ENCODE measurements at regions not wholly inside any gene's neighbourhood (a gene's known extent, or its start where the extent isn't known, plus 50 kb on each side); places are given as distances from the start of the nearest gene placed in this dataset.
"Not testable (repeated sequence)": the region's sequence is repeated elsewhere in the genome, so short reads cannot be mapped to it uniquely, and the experiment has no call there.

DNA sequence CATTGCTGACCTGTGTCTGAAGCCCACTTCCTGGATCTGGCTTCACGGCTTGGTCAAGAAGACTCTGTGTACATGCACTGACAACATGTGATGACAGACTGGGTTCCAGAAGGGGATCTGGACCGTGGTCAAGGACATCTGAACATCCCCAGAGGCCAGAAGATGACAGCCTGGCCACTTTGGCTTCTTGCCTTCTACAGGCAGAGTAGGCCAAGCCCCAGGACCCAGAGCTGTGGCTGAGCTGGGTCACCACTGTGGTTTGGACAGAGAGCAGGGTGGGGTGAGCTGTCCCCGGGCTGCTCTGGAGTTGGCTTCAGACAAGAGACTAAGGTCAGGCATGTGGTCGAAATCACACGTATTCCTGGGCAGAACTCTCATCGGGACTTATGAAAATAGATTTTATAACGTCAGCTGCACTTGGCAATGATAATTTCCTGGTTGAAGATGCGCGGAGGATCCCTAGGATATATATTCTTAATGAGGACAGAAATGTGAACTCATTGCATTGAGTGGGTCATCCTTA lies 114.1 kb upstream of the FRMD4B start:
- H3K4me1 Mint-ChIP-seq: no peaks in the 10 kb centered on the region
- H3K4me3 Mint-ChIP-seq: no peak overlapping the region
- no peaks in the 10 kb centered on the region for H3K27me3 Mint-ChIP-seq
- H3K27ac Mint-ChIP-seq: no peak overlapping the region
- H3K36me3 Mint-ChIP-seq: no peaks in the 10 kb centered on the region
- H3K9me3 Mint-ChIP-seq: peaks cover 6% of the 10 kb centered on the region
- ATAC-seq: no peak

DNA sequence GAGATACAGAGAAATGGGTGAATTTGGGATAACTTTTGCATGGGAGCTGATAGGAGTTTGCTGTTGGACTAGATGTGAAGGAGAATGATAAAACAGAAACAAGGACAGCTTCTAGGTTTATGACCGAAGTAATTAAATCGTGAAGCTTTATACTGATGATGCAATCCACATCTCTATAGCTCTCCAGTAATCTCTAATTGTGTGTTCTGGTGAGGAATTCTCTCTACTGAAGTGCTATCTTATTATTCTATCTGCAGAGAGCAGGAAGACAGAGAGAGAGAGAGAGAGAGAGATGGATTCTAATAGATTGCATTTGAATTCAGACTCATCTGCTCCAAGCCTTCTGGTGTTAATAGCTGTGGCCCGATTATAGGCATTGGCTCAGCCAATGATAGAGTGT lies 113.5 kb upstream of the FRMD4B start:
- H3K27me3 Mint-ChIP-seq: no peaks in the 10 kb centered on the region
- H3K27ac Mint-ChIP-seq: no peak overlapping the region
- H3K4me1 Mint-ChIP-seq: no peaks in the 10 kb centered on the region
- H3K4me3 Mint-ChIP-seq: no peak overlapping the region
- no peaks in the 10 kb centered on the region for H3K36me3 Mint-ChIP-seq
- no peak for ATAC-seq
- peaks cover 6% of the 10 kb centered on the region for H3K9me3 Mint-ChIP-seq

- Mint-ChIP-seq H3K27ac (no peak overlapping the region), H3K36me3 (no peaks in the 10 kb centered on the region), H3K4me3 (no peak overlapping the region), H3K27me3 (no peaks in the 10 kb centered on the region), H3K9me3 (peaks cover 3% of the 10 kb centered on the region), H3K4me1 (no peaks in the 10 kb centered on the region)
- ATAC-seq: no peak
Measured at GRCh38 chr3:69496856-69497255, 111.0 kb upstream of the FRMD4B start.

- Mint-ChIP-seq H3K36me3 (no peaks in the 10 kb centered on the region), H3K27ac (no peak overlapping the region), H3K4me1 (no peaks in the 10 kb centered on the region), H3K9me3 (peaks cover 3% of the 10 kb centered on the region), H3K4me3 (no peak overlapping the region), H3K27me3 (no peaks in the 10 kb centered on the region)
- no peak for ATAC-seq
Measured at GRCh38 chr3:69494185-69494584, 108.3 kb upstream of the FRMD4B start.

DNA sequence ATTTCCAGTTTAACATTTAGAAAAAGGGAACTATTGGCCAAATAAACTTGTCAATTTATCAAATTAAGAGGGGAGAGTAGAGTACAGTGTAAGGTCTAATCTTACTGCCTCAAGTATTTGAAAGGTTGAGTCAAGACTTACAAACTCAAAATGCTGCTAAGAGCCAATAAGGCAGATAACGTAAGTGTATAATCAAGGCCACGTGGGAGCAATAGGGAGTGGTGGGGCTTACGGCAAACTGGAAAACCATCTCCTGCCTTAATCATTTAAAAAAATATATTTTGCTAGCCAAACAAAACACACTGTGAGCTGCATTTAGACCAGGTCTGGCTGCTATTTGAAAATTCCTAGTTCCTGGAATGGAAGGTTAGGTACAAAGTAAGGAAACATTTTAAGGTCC lies 107.3 kb upstream of the FRMD4B start:
- no peaks in the 10 kb centered on the region for H3K4me1 Mint-ChIP-seq
- H3K27me3 Mint-ChIP-seq: no peaks in the 10 kb centered on the region
- no peaks in the 10 kb centered on the region for H3K36me3 Mint-ChIP-seq
- no peak for ATAC-seq
- H3K27ac Mint-ChIP-seq: no peak overlapping the region
- H3K4me3 Mint-ChIP-seq: no peak overlapping the region
- H3K9me3 Mint-ChIP-seq: peaks cover 3% of the 10 kb centered on the region

- peaks cover 3% of the 10 kb centered on the region for H3K9me3 Mint-ChIP-seq
- H3K36me3 Mint-ChIP-seq: no peaks in the 10 kb centered on the region
- no peaks in the 10 kb centered on the region for H3K27me3 Mint-ChIP-seq
- no peak overlapping the region for H3K4me3 Mint-ChIP-seq
- no peaks in the 10 kb centered on the region for H3K4me1 Mint-ChIP-seq
- ATAC-seq: peak; percentile 31
- H3K27ac Mint-ChIP-seq: no peak overlapping the region
Measured at GRCh38 chr3:69491975-69492374, 106.1 kb upstream of the FRMD4B start.

- no peak for ATAC-seq
- Mint-ChIP-seq H3K4me3 (no peak overlapping the region), H3K27ac (no peak overlapping the region), H3K9me3 (no peaks in the 10 kb centered on the region), H3K36me3 (no peaks in the 10 kb centered on the region), H3K4me1 (no peaks in the 10 kb centered on the region), H3K27me3 (no peaks in the 10 kb centered on the region)
Measured at GRCh38 chr3:69490971-69491370, 105.1 kb upstream of the FRMD4B start.

- Mint-ChIP-seq H3K9me3 (no peaks in the 10 kb centered on the region), H3K27ac (no peak overlapping the region), H3K27me3 (no peaks in the 10 kb centered on the region), H3K36me3 (no peaks in the 10 kb centered on the region), H3K4me1 (no peaks in the 10 kb centered on the region), H3K4me3 (no peak overlapping the region)
- no peak for ATAC-seq
Measured at GRCh38 chr3:69490235-69490634, 104.3 kb upstream of the FRMD4B start.

GRCh38 chr3:69488026-69488425 lies 102.1 kb upstream of the FRMD4B start:
- no peak overlapping the region for H3K27ac Mint-ChIP-seq
- H3K27me3 Mint-ChIP-seq: peaks cover 10% of the 10 kb centered on the region
- no peak for ATAC-seq
- H3K4me3 Mint-ChIP-seq: no peak overlapping the region
- peaks cover 4% of the 10 kb centered on the region for H3K9me3 Mint-ChIP-seq
- H3K36me3 Mint-ChIP-seq: no peaks in the 10 kb centered on the region
- no peaks in the 10 kb centered on the region for H3K4me1 Mint-ChIP-seq

DNA sequence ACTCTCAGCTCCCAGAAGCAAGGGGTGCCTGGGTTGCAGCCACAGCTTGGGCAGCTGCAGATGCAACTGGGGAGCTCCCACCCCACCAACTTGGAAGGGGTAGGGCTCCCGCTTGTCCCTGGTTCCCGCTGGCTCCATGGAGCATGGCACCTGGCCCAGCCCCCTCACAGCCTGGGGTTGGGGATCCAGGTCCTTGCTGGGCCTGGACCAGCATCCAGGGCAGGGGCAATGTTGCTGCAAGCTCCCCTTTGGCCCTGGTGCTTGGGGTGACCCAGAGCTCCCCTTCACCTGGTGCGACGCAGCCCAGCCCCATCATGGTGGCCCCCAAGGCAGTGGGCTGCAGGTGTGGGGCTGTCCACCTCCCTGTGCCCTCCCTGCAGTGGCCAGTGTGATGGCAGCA lies 99.6 kb upstream of the FRMD4B start:
- H3K27ac Mint-ChIP-seq: no peak overlapping the region

DNA sequence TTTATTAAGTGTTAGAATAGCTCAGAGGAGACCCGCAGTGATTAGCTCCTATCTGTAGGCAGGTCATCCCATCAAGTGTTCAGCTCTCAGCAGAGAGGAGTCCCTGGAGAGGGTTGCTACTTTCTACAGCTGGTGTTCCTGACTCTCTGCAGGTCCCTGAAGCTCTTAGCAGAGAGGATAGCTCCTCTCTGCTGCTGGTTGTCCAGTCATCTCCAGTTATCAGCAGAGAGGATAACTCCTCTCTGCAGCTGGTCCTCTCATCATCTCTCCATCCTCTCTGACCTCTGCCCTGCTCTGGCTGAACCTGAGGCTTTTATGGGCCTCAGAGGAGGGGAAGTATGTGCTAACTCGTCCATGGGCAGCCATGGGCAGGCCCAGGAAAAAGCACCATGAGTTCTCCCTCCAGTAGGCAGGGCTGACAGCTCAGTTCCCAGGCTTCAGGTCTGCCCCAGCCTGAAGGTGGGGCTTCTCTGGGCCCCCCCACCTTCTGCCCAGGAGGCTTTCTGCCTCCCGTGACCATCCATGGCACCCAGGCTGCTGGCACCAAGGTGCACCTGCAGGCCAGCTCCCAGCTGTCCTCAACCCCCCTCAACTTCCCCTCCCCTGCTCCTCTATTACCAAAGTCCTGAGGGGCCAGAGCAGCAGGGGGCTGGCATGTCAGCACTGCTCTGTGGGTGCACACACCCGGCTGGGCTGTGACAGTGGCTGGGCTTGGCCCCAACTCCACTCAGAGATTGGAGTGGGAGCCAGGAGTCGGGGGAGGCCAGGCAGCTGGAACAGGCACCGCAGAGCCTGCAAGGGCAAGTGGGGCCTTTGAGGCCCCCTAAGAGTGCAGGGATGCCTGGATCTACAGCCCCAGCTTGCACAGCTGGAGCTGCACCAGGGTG lies 98.9 kb upstream of the FRMD4B start:
- no peaks in the 10 kb centered on the region for H3K4me1 Mint-ChIP-seq
- H3K4me3 Mint-ChIP-seq: no peak overlapping the region
- peaks cover 4% of the 10 kb centered on the region for H3K9me3 Mint-ChIP-seq
- peaks cover 17% of the 10 kb centered on the region for H3K27me3 Mint-ChIP-seq
- no peak overlapping the region for H3K27ac Mint-ChIP-seq
- no peak for ATAC-seq
- no peaks in the 10 kb centered on the region for H3K36me3 Mint-ChIP-seq

More for the DNA sequence above, 99.6 kb upstream of the FRMD4B start:
- Mint-ChIP-seq H3K27me3 (peaks cover 17% of the 10 kb centered on the region), H3K4me3 (no peak overlapping the region), H3K4me1 (no peaks in the 10 kb centered on the region), H3K9me3 (peaks cover 4% of the 10 kb centered on the region), H3K36me3 (no peaks in the 10 kb centered on the region)
- ATAC-seq: no peak

- H3K4me3 Mint-ChIP-seq: no peak overlapping the region
- no peak overlapping the region for H3K27ac Mint-ChIP-seq
- no peaks in the 10 kb centered on the region for H3K36me3 Mint-ChIP-seq
- no peak for ATAC-seq
- peaks cover 17% of the 10 kb centered on the region for H3K27me3 Mint-ChIP-seq
- H3K9me3 Mint-ChIP-seq: peaks cover 4% of the 10 kb centered on the region
- no peaks in the 10 kb centered on the region for H3K4me1 Mint-ChIP-seq
Measured at GRCh38 chr3:69483449-69483848, 97.6 kb upstream of the FRMD4B start.

GRCh38 chr3:69480986-69481385 lies 95.1 kb upstream of the FRMD4B start:
- peaks cover 17% of the 10 kb centered on the region for H3K27me3 Mint-ChIP-seq
- H3K9me3 Mint-ChIP-seq, H3K27ac Mint-ChIP-seq, H3K36me3 Mint-ChIP-seq, ATAC-seq, H3K4me3 Mint-ChIP-seq, H3K4me1 Mint-ChIP-seq: not testable (repeated sequence)

GRCh38 chr3:69474186-69474585 lies 88.3 kb upstream of the FRMD4B start:
- Mint-ChIP-seq H3K36me3 (no peaks in the 10 kb centered on the region), H3K9me3 (peaks cover 4% of the 10 kb centered on the region), H3K4me3 (no peak overlapping the region), H3K27me3 (no peaks in the 10 kb centered on the region), H3K4me1 (no peaks in the 10 kb centered on the region), H3K27ac (no peak overlapping the region)
- ATAC-seq: no peak

DNA sequence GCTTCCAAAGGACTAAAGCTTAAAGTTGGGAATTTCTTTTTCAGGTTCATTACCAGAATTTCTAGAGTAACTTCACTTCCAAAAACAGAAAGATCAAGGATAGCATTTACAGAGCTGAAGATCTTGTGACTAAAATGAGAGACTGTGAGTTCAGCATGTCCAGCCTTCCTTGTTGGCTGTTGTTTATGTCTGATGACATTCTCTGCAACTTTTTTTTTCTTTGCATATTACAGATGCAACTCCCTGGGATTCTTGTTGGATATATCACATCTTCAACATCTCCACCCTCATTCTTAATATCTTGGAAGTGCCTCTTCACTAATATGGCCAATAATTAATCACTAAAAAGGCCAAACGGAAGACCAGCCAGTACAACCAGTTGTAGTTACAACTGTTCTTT lies 86.2 kb upstream of the FRMD4B start:
- no peaks in the 10 kb centered on the region for H3K36me3 Mint-ChIP-seq
- ATAC-seq: no peak
- H3K27ac Mint-ChIP-seq: no peak overlapping the region
- no peaks in the 10 kb centered on the region for H3K27me3 Mint-ChIP-seq
- H3K4me1 Mint-ChIP-seq: no peaks in the 10 kb centered on the region
- peaks cover 4% of the 10 kb centered on the region for H3K9me3 Mint-ChIP-seq
- H3K4me3 Mint-ChIP-seq: no peak overlapping the region

GRCh38 chr3:69463531-69463930 lies 77.6 kb upstream of the FRMD4B start:
- Mint-ChIP-seq H3K27ac (no peak overlapping the region), H3K4me1 (no peaks in the 10 kb centered on the region), H3K9me3 (no peaks in the 10 kb centered on the region), H3K27me3 (no peaks in the 10 kb centered on the region), H3K36me3 (no peaks in the 10 kb centered on the region), H3K4me3 (no peak overlapping the region)
- no peak for ATAC-seq

All from stimulated activated memory B cell treated with anti-CD40 and anti-IgM and Interleukin-4, amounts not matched to agents 10 μg/mL and 1 μg/mL and 100 μg/mL, for 72 hours (primary cell).